ENCODE measurements at regions not wholly inside any gene's neighbourhood (a gene's known extent, or its start where the extent isn't known, plus 50 kb on each side); places are given as distances from the start of the nearest gene placed in this dataset.

DNA sequence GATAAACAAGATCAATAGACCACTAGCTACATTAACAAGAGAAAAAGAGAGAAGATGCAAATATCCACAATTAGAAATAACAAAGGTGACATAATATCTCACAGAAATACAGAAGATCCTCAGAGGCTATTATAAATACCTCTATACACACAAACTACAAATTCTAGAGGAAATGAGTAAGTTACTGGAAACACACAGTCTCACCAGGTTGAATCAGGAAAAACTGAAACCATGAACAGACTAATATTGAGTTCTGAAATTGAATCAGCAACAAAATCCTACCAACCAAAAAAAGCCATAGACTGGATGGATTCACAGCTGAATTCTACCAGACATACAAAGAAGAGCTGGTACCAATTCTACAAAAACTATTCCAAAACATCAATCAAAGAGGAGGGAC is 211.8 kb upstream of the CPEB2 start:
- TF ChIP-seq, protein P1, sequence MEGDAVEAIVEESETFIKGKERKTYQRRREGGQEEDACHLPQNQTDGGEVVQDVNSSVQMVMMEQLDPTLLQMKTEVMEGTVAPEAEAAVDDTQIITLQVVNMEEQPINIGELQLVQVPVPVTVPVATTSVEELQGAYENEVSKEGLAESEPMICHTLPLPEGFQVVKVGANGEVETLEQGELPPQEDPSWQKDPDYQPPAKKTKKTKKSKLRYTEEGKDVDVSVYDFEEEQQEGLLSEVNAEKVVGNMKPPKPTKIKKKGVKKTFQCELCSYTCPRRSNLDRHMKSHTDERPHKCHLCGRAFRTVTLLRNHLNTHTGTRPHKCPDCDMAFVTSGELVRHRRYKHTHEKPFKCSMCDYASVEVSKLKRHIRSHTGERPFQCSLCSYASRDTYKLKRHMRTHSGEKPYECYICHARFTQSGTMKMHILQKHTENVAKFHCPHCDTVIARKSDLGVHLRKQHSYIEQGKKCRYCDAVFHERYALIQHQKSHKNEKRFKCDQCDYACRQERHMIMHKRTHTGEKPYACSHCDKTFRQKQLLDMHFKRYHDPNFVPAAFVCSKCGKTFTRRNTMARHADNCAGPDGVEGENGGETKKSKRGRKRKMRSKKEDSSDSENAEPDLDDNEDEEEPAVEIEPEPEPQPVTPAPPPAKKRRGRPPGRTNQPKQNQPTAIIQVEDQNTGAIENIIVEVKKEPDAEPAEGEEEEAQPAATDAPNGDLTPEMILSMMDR (IDR thresholded peaks at IDR 0.05): no peak
- TF ChIP-seq POLR2A (IDR thresholded peaks at IDR 0.05) (no peak), POLR2AphosphoS5 (IDR thresholded peaks at IDR 0.05) (no peak)
